Fibroblast of lung (primary cell): ENCODE measurements at regions not wholly inside any gene's neighbourhood (a gene's known extent, or its start where the extent isn't known, plus 50 kb on each side); places are given as distances from the start of the nearest gene placed in this dataset.

Source experiments
- DNase-seq, 2 donors: peaks; one replicate each; pipeline versions ENCODE4 v3.0.0 to v3.0.0-alpha.2; 2010; ENCODE audit warnings: low read depth in 2 of 2
- H2AFZ ChIP-seq: 2 replicates; pipeline ENCODE4 v1.5.1; 2012; ENCODE audit warnings: low read length, control low read depth, inconsistent platforms
- H3K27ac ChIP-seq: 2 replicates; pipeline ENCODE4 v1.5.1; 2011; ENCODE audit warnings: low read length, control low read depth; ENCODE audit not compliant: insufficient read depth
- H3K27me3 ChIP-seq: 2 replicates; pipeline ENCODE4 v1.5.1; 2011; ENCODE audit warnings: mild to moderate bottlenecking, low read length; ENCODE audit not compliant: control insufficient read depth, insufficient read depth
- H3K36me3 ChIP-seq: 2 replicates; pipeline ENCODE4 v1.5.1; 2011; ENCODE audit warnings: low read length; ENCODE audit not compliant: control insufficient read depth, insufficient read depth
- H3K4me1 ChIP-seq: 2 replicates; pipeline ENCODE4 v1.5.1; 2011; ENCODE audit warnings: low read length; ENCODE audit not compliant: control insufficient read depth, insufficient read depth; ENCODE audit errors: extremely low read depth
- H3K4me2 ChIP-seq: 2 replicates; pipeline ENCODE4 v1.5.1; 2011; ENCODE audit warnings: low read length, control low read depth; ENCODE audit not compliant: insufficient read depth; ENCODE audit errors: extremely low read depth
- H3K4me3 ChIP-seq, 4 experiments: fragments of 200-600 bp in 1 of 4; sonication (generic) in 1 of 4; replicated peaks in 1 of 4; 2 replicates each; pipeline ENCODE4 v1.5.1; 2011 to 2016; ENCODE audit warnings: low read length in 4 of 4, low read depth in 3 of 4, mild to moderate bottlenecking in 3 of 4, control low read depth in 2 of 4, inconsistent platforms in 1 of 4, mixed read lengths in 1 of 4; ENCODE audit not compliant: insufficient read depth in 1 of 4; ENCODE audit errors: control extremely low read depth in 1 of 4
- H3K79me2 ChIP-seq: 2 replicates; pipeline ENCODE4 v1.5.1; 2012; ENCODE audit warnings: mild to moderate bottlenecking, low read length, inconsistent platforms; ENCODE audit not compliant: control insufficient read depth, insufficient read depth
- H3K9ac ChIP-seq: 2 replicates; pipeline ENCODE4 v1.5.1; 2011; ENCODE audit warnings: mild to moderate bottlenecking, low read length, control low read depth; ENCODE audit not compliant: insufficient read depth
- H3K9me3 ChIP-seq: 2 replicates; pipeline ENCODE4 v1.5.1; 2012; ENCODE audit warnings: low read depth, low read length; ENCODE audit not compliant: control insufficient read depth, insufficient read depth
- H4K20me1 ChIP-seq: 2 replicates; pipeline ENCODE4 v1.5.1; 2011; ENCODE audit warnings: low read length; ENCODE audit not compliant: control insufficient read depth, insufficient read depth; ENCODE audit errors: extremely low read depth
- CTCF ChIP-seq, 2 donors: IDR thresholded peaks in 1 of 2; conservative IDR thresholded peaks in 1 of 2; 1 replicate in 1 of 2; 2 replicates in 1 of 2; pipeline ENCODE4 v1.5.1; 2011 to 2012; ENCODE audit warnings: low read length in 2 of 2, control low read depth in 1 of 2, inconsistent platforms in 1 of 2, low read depth in 1 of 2, mild to moderate bottlenecking in 1 of 2
- EZH2 ChIP-seq: IDR thresholded peaks from 2 replicates; pipeline ENCODE4 v1.5.1; 2012; ENCODE audit warnings: low read length, control low read depth, mild to moderate bottlenecking; ENCODE audit errors: missing control alignments

- no peak overlapping the region for H3K4me3 ChIP-seq
- H3K79me2 ChIP-seq = no peaks in the 10 kb centered on the region
- TF ChIP-seq EZH2 = no peak
- no peak for TF ChIP-seq CTCF (conservative IDR thresholded peaks at IDR 0.05 in 1 of 2, IDR thresholded peaks at IDR 0.05 in 1 of 2; ENCODE audit: low read depth in 1 of 2, low read length in 2 of 2)
- DNase-seq = peak in 1 of 2 donors; percentile 1
- H4K20me1 ChIP-seq = no peaks in the 10 kb centered on the region
- H3K4me2 ChIP-seq = no peak overlapping the region
- H3K27me3 ChIP-seq = no peaks in the 10 kb centered on the region
- no peak overlapping the region for H2AFZ ChIP-seq
- H3K9ac ChIP-seq = no peak overlapping the region
- H3K4me1 ChIP-seq = no peaks in the 10 kb centered on the region
- no peak overlapping the region for H3K27ac ChIP-seq
- no peaks in the 10 kb centered on the region for H3K36me3 ChIP-seq
- no peaks in the 10 kb centered on the region for H3K9me3 ChIP-seq
Measured at GRCh38 chr10:57948796-57949195, 318.9 kb downstream of the IPMK start.

DNA sequence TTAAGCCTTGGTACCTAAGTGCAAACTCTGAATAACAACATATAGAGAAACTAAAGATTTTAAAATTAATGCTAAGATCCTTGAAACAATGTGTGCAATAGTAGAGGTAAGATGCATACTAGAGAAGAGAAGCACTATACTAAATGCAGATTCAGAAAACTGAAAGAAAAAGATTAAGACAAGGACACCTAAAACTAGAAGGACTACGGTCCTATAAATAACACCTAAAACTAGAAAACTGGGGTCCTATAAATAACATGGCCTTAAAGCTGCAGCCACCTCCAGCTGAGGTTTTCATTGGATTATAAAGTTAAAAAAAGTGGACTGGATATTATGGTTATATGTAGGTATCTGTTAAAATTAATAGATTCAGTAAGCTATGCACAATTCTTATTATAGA, 320.9 kb downstream of the IPMK start:
- H3K9ac ChIP-seq = no peak overlapping the region
- no peak overlapping the region for H2AFZ ChIP-seq
- no peaks in the 10 kb centered on the region for H3K9me3 ChIP-seq
- no peak overlapping the region for H3K4me3 ChIP-seq
- no peaks in the 10 kb centered on the region for H4K20me1 ChIP-seq
- no peak overlapping the region for H3K4me2 ChIP-seq
- no peaks in the 10 kb centered on the region for H3K4me1 ChIP-seq
- DNase-seq = no peak
- H3K79me2 ChIP-seq = no peaks in the 10 kb centered on the region
- TF ChIP-seq EZH2 = no peak
- no peak for TF ChIP-seq CTCF (conservative IDR thresholded peaks at IDR 0.05 in 1 of 2, IDR thresholded peaks at IDR 0.05 in 1 of 2; ENCODE audit: low read depth in 1 of 2, low read length in 2 of 2)
- no peaks in the 10 kb centered on the region for H3K36me3 ChIP-seq
- no peak overlapping the region for H3K27ac ChIP-seq
- H3K27me3 ChIP-seq = no peaks in the 10 kb centered on the region

GRCh38 chr10:57943701-57944100, 324.0 kb downstream of the IPMK start:
- no peak for TF ChIP-seq CTCF (conservative IDR thresholded peaks at IDR 0.05 in 1 of 2, IDR thresholded peaks at IDR 0.05 in 1 of 2; ENCODE audit: low read depth in 1 of 2, low read length in 2 of 2)
- TF ChIP-seq EZH2 = no peak
- Histone ChIP-seq H3K36me3 (no peaks in the 10 kb centered on the region), H3K9me3 (no peaks in the 10 kb centered on the region), H3K27ac (no peak overlapping the region), H4K20me1 (no peaks in the 10 kb centered on the region), H3K9ac (no peak overlapping the region), H3K79me2 (no peaks in the 10 kb centered on the region), H3K4me1 (no peaks in the 10 kb centered on the region), H2AFZ (no peak overlapping the region), H3K4me2 (no peak overlapping the region), H3K27me3 (no peaks in the 10 kb centered on the region), H3K4me3 (no peak overlapping the region)
- DNase-seq = no peak
